H9 (cell line): ENCODE measurements at regions not wholly inside any gene's neighbourhood (a gene's known extent, or its start where the extent isn't known, plus 50 kb on each side); places are given as distances from the start of the nearest gene placed in this dataset.
"Not testable (repeated sequence)": the region's sequence is repeated elsewhere in the genome, so short reads cannot be mapped to it uniquely, and the experiment has no call there.

ENCODE experiments used
- DNase-seq: peaks from one replicate; pipeline ENCODE4 v3.0.0-alpha.2; 2017
- H2AFZ ChIP-seq: one replicate; pipeline ENCODE4 v1.6.1; 2013; ENCODE audit warnings: mild to moderate bottlenecking, low read length, control low read depth, moderate library complexity
- H2AK5ac ChIP-seq: 2 replicates; pipeline ENCODE4 v1.6.1; 2013; ENCODE audit warnings: low read length, control low read depth, mixed read lengths; ENCODE audit not compliant: insufficient read length
- H2BK120ac ChIP-seq: one replicate; pipeline ENCODE4 v1.6.1; 2013; ENCODE audit warnings: low read depth, mild to moderate bottlenecking, low read length, control low read depth, inconsistent platforms; ENCODE audit not compliant: poor library complexity, severe bottlenecking
- H2BK12ac ChIP-seq: 2 replicates; pipeline ENCODE4 v1.6.1; 2013; ENCODE audit warnings: low read length, control low read depth, mixed read lengths, low read depth; ENCODE audit not compliant: insufficient read length
- H2BK15ac ChIP-seq: 2 replicates; pipeline ENCODE4 v1.6.1; 2013; ENCODE audit warnings: low read depth, low read length, control low read depth
- H2BK20ac ChIP-seq: one replicate; pipeline ENCODE4 v1.6.1; 2013; ENCODE audit warnings: low read depth, mild to moderate bottlenecking, low read length, control low read depth, inconsistent platforms; ENCODE audit not compliant: poor library complexity, severe bottlenecking
- H2BK5ac ChIP-seq: 2 replicates; pipeline ENCODE4 v1.6.1; 2013; ENCODE audit warnings: low read length, control low read depth, mixed read lengths; ENCODE audit not compliant: insufficient read length
- H3K14ac ChIP-seq: 2 replicates; pipeline ENCODE4 v1.6.1; 2013; ENCODE audit warnings: low read length, control low read depth; ENCODE audit not compliant: insufficient read depth
- H3K18ac ChIP-seq: 2 replicates; pipeline ENCODE4 v1.6.1; 2013; ENCODE audit warnings: low read depth, mild to moderate bottlenecking, mixed read lengths, low read length, control low read depth; ENCODE audit not compliant: insufficient read length
- H3K23ac ChIP-seq: 2 replicates; pipeline ENCODE4 v1.6.1; 2013; ENCODE audit warnings: low read length, control low read depth, mixed read lengths, low read depth; ENCODE audit not compliant: insufficient read length
- H3K23me2 ChIP-seq: 2 replicates; pipeline ENCODE4 v1.6.1; 2013; ENCODE audit warnings: low read depth, mild to moderate bottlenecking, mixed read lengths, low read length, control low read depth; ENCODE audit not compliant: insufficient read length, poor library complexity, severe bottlenecking
- H3K27ac ChIP-seq: 2 replicates; pipeline ENCODE4 v1.5.1; 2013; ENCODE audit warnings: low read length, control low read depth, mixed read lengths, low read depth; ENCODE audit not compliant: insufficient read length
- H3K27me3 ChIP-seq: 2 replicates; pipeline ENCODE4 v1.6.1; 2013; ENCODE audit warnings: low read length, control low read depth, inconsistent platforms; ENCODE audit not compliant: insufficient read depth
- H3K4ac ChIP-seq: 2 replicates; pipeline ENCODE4 v1.6.1; 2013; ENCODE audit warnings: low read depth, mild to moderate bottlenecking, control low read depth, inconsistent platforms, low read length, moderate library complexity
- H3K4me1 ChIP-seq: 2 replicates; pipeline ENCODE4 v1.6.1; 2013; ENCODE audit warnings: low read length, control low read depth, inconsistent platforms; ENCODE audit not compliant: insufficient read depth
- H3K4me2 ChIP-seq: 2 replicates; pipeline ENCODE4 v1.6.1; 2013; ENCODE audit warnings: low read length, control low read depth, mixed read lengths; ENCODE audit not compliant: insufficient read length, insufficient read depth
- H3K56ac ChIP-seq: 2 replicates; pipeline ENCODE4 v1.6.1; 2013; ENCODE audit warnings: low read depth, mild to moderate bottlenecking, mixed read lengths, low read length, control low read depth; ENCODE audit not compliant: insufficient read length
- H3K79me1 ChIP-seq: 2 replicates; pipeline ENCODE4 v1.6.1; 2013; ENCODE audit warnings: low read depth, mild to moderate bottlenecking, moderate library complexity, low read length, control low read depth, inconsistent platforms; ENCODE audit not compliant: insufficient read depth, poor library complexity, severe bottlenecking
- H3K79me2 ChIP-seq: 2 replicates; pipeline ENCODE4 v1.6.1; 2013; ENCODE audit warnings: low read length, control low read depth, inconsistent platforms; ENCODE audit not compliant: insufficient read depth
- H3K9ac ChIP-seq: 2 replicates; pipeline ENCODE4 v1.6.1; 2013; ENCODE audit warnings: low read length, control low read depth, mixed read lengths; ENCODE audit not compliant: insufficient read length; ENCODE audit errors: extremely low read depth
- H3K9me3 ChIP-seq: one replicate; pipeline ENCODE4 v1.6.1; 2013; ENCODE audit warnings: low read depth, low read length, inconsistent platforms; ENCODE audit not compliant: control insufficient read depth
- H3T11ph ChIP-seq: one replicate; pipeline ENCODE4 v1.6.1; 2013; ENCODE audit warnings: mild to moderate bottlenecking, low read length, control low read depth, inconsistent platforms
- H4K20me1 ChIP-seq: one replicate; pipeline ENCODE4 v1.6.1; 2013; ENCODE audit not compliant: control insufficient read depth, insufficient read length, insufficient read depth
- H4K5ac ChIP-seq: 2 replicates; pipeline ENCODE4 v1.6.1; 2013; ENCODE audit warnings: low read depth, mild to moderate bottlenecking, mixed read lengths, low read length, control low read depth; ENCODE audit not compliant: insufficient read length
- H4K8ac ChIP-seq: replicated peaks from 2 replicates; pipeline ENCODE4 v1.6.1; 2013; ENCODE audit warnings: low read length, control low read depth, mixed read lengths, low read depth; ENCODE audit not compliant: insufficient read length
- H4K91ac ChIP-seq: 2 replicates; pipeline ENCODE4 v1.6.1; 2013; ENCODE audit warnings: low read depth, mild to moderate bottlenecking, moderate library complexity, mixed read lengths, low read length, control low read depth; ENCODE audit not compliant: insufficient read length
- H3K27ac Mint-ChIP-seq, 3 experiments: 2 replicates in 2 of 3; 3 replicates in 1 of 3; pipeline ENCODE4 v1.8.0; 2020 to 2021; ENCODE audit warnings: mixed read lengths in 3 of 3, mild to moderate bottlenecking in 1 of 3, moderate library complexity in 1 of 3
- H3K27me3 Mint-ChIP-seq: 2 replicates; pipeline ENCODE4 v1.8.0; 2021; ENCODE audit warnings: low read depth, mild to moderate bottlenecking, moderate library complexity, mixed read lengths
- H3K36me3 Mint-ChIP-seq, 3 experiments: 2 replicates in 2 of 3; 3 replicates in 1 of 3; pipeline ENCODE4 v1.8.0; 2020 to 2021; ENCODE audit warnings: low read depth in 3 of 3, mixed read lengths in 3 of 3; ENCODE audit not compliant: insufficient read depth in 1 of 3
- H3K4me1 Mint-ChIP-seq, 2 experiments: 2 replicates each; pipeline ENCODE4 v1.8.0; 2020; ENCODE audit warnings: mixed read lengths in 2 of 2
- H3K4me3 Mint-ChIP-seq, 2 experiments: 2 replicates in 1 of 2; 3 replicates in 1 of 2; pipeline ENCODE4 v1.8.0; 2020 to 2021; ENCODE audit warnings: mild to moderate bottlenecking in 2 of 2, mixed read lengths in 2 of 2, moderate library complexity in 1 of 2
- H3K9me3 Mint-ChIP-seq, 2 experiments: 2 replicates in 1 of 2; 3 replicates in 1 of 2; pipeline ENCODE4 v1.8.0; 2020; ENCODE audit warnings: mild to moderate bottlenecking in 2 of 2, mixed read lengths in 2 of 2, moderate library complexity in 1 of 2
- WGBS: extraction: QIAGEN DNeasy Blood & Tissue Kit; methylation state at CpG from one replicate; pipeline ENCODE4 v1.1.7; 2013; ENCODE audit warnings: missing lambda C conversion rate, low lambda C conversion rate, mixed read lengths; ENCODE audit not compliant: insufficient read length; ENCODE audit errors: extremely low coverage; 5-methylcytosine and 5-hydroxymethylcytosine counted together

DNA sequence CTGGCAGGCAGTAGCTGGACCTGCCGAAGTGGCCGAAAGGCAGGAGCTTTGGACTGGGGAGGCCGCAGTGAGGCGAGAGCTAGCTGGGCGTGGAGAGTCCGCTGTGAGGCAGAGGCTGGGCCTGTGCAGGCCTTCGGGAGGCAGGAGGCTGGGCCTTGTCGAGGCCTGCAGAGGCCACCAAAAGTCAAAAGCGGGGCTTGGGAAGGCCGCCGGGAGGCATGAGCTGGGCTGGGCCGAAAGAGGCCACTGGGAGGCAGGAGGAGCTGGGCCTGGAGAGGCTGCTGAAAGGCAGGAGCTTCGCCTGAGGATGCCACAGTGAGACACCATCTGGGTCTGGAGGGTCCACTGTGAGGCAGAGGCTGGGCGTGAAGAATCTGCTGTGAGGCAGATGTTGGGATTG is 105.8 kb upstream of the TP53BP2 start:
- not testable (repeated sequence) for H3K27ac ChIP-seq, H4K91ac ChIP-seq, H3K27me3 ChIP-seq, H3K9ac ChIP-seq, H3K18ac ChIP-seq, H3K56ac ChIP-seq, H3K36me3 Mint-ChIP-seq, H3K9me3 Mint-ChIP-seq, H3K4me1 Mint-ChIP-seq, H3K23ac ChIP-seq, H3K27me3 Mint-ChIP-seq, H2BK5ac ChIP-seq, H4K20me1 ChIP-seq, H3K14ac ChIP-seq, H4K8ac ChIP-seq, H3K4me2 ChIP-seq, H4K5ac ChIP-seq, H2BK12ac ChIP-seq, DNase-seq, H3K79me2 ChIP-seq, H2BK20ac ChIP-seq, H2AK5ac ChIP-seq, H2BK120ac ChIP-seq, H3K4ac ChIP-seq, H3T11ph ChIP-seq, H3K23me2 ChIP-seq, H3K4me3 Mint-ChIP-seq, H2AFZ ChIP-seq, H3K9me3 ChIP-seq, H3K4me1 ChIP-seq, H3K79me1 ChIP-seq, H2BK15ac ChIP-seq
- WGBS, result no CpG with 5 or more reads among the region's 14 CpGs
- H3K27ac Mint-ChIP-seq, result 0 out of 7 replicates have a peak overlapping the region, but pooled peaks of 1 of the 3 experiments have one; percentile 23

DNA sequence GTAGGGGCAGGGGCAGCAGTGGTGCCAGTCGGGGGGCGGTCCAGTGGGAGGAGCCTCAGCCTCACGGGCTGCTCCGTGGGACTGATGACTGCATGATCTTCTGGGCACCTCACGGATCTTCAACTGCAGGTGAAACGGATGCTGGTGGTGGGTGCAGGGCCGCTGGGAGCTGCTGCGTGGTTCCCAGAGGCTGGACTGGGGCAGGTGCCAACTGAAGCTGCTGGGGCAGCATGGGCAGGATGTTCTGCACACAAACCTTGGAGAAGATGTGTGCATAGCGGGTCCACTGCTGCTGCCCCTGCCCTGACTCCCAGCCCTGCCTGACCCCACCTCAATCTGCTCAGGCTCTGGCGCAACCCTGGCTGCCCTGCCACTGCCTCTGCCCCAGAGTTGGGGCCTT is 104.2 kb upstream of the TP53BP2 start:
- not testable (repeated sequence) for H3K23ac ChIP-seq, H3K56ac ChIP-seq, DNase-seq, H3K23me2 ChIP-seq, H2BK5ac ChIP-seq, H3K4me1 ChIP-seq, H3K4me1 Mint-ChIP-seq, H4K5ac ChIP-seq, H3K27ac Mint-ChIP-seq, H4K20me1 ChIP-seq, H3K9me3 ChIP-seq, H3K27ac ChIP-seq, H3K79me1 ChIP-seq, H3K27me3 Mint-ChIP-seq, H4K91ac ChIP-seq, H2BK20ac ChIP-seq, H3K9me3 Mint-ChIP-seq, H3K27me3 ChIP-seq, H3K9ac ChIP-seq, H3K4ac ChIP-seq, H3T11ph ChIP-seq, H2BK15ac ChIP-seq, H2BK12ac ChIP-seq, H2AFZ ChIP-seq, H3K18ac ChIP-seq, H3K36me3 Mint-ChIP-seq, H4K8ac ChIP-seq, H3K14ac ChIP-seq, H3K79me2 ChIP-seq, H3K4me2 ChIP-seq, H3K4me3 Mint-ChIP-seq, H2AK5ac ChIP-seq, H2BK120ac ChIP-seq
- whole genome bisulfite sequencing, result no CpG with 5 or more reads among the region's 10 CpGs
